SKM-1 treated with dmso at 0.1 percent for 144 hours (cell line): ENCODE measurements at regions not wholly inside any gene's neighbourhood (a gene's known extent, or its start where the extent isn't known, plus 50 kb on each side); places are given as distances from the start of the nearest gene placed in this dataset.

Source experiments
- DNase-seq: peaks from one replicate; lab custom pipeline; 2025; ENCODE audit not compliant: unreplicated experiment; lab: John Stamatoyannopoulos, UW

GRCh38 chr2:238697193-238698071, 150.5 kb upstream of the TWIST2 start:
- no peak for DNase-seq

GRCh38 chr2:238698072-238698352, 149.9 kb upstream of the TWIST2 start:
- DNase-seq = no peak

- no peak for DNase-seq
Observed at GRCh38 chr2:238698451-238699306, 149.2 kb upstream of the TWIST2 start.

- DNase-seq = no peak
Observed at GRCh38 chr2:238699307-238700116, 148.4 kb upstream of the TWIST2 start.

GRCh38 chr2:238700117-238700457, 147.8 kb upstream of the TWIST2 start:
- no peak for DNase-seq

GRCh38 chr2:238700506-238701340, 147.2 kb upstream of the TWIST2 start:
- no peak for DNase-seq

GRCh38 chr2:238701341-238702206, 146.3 kb upstream of the TWIST2 start:
- DNase-seq = no peak

- no peak for DNase-seq
Observed at GRCh38 chr2:238702276-238703052, 145.4 kb upstream of the TWIST2 start.

- DNase-seq = no peak
Observed at GRCh38 chr2:238703053-238703415, 144.9 kb upstream of the TWIST2 start.

GRCh38 chr2:238703436-238703835, 144.4 kb upstream of the TWIST2 start:
- DNase-seq = no peak

GRCh38 chr2:238704471-238705225, 143.2 kb upstream of the TWIST2 start:
- no peak for DNase-seq

GRCh38 chr2:238706163-238706562, 141.7 kb upstream of the TWIST2 start:
- DNase-seq = no peak

- no peak for DNase-seq
Observed at GRCh38 chr2:238706673-238707072, 141.2 kb upstream of the TWIST2 start.

GRCh38 chr2:238709325-238710025, 138.4 kb upstream of the TWIST2 start:
- DNase-seq = no peak

GRCh38 chr2:238710032-238710735, 137.7 kb upstream of the TWIST2 start:
- no peak for DNase-seq

GRCh38 chr2:238710787-238711186, 137.1 kb upstream of the TWIST2 start:
- no peak for DNase-seq

- DNase-seq = no peak
Observed at GRCh38 chr2:238711346-238711745, 136.5 kb upstream of the TWIST2 start.
